GM21619 (cell line): ENCODE measurements at regions not wholly inside any gene's neighbourhood (a gene's known extent, or its start where the extent isn't known, plus 50 kb on each side); places are given as distances from the start of the nearest gene placed in this dataset.
A peak's percentile ranks its signal among the peaks of the same experiment; 100 is the strongest.
"Not testable (repeated sequence)": the region's sequence is repeated elsewhere in the genome, so short reads cannot be mapped to it uniquely, and the experiment has no call there.

ENCODE experiments used
- ATAC-seq: cut with Tn5 transposase; IDR thresholded peaks from one replicate; pipeline ENCODE4 v1.9.1; 2021; ENCODE audit not compliant: unreplicated experiment

GRCh38 chr6:80528115-80528514, 421.6 kb downstream of the BCKDHB start:
- ATAC-seq: no peak

- ATAC-seq: no peak
These were observed 421.1 kb downstream of the BCKDHB start for GRCh38 chr6:80527552-80528052.

GRCh38 chr6:80523531-80523997, 417.1 kb downstream of the BCKDHB start:
- no peak for ATAC-seq

- no peak for ATAC-seq
These were observed 416.5 kb downstream of the BCKDHB start for GRCh38 chr6:80523010-80523409.

GRCh38 chr6:80522576-80522975, 416.1 kb downstream of the BCKDHB start:
- ATAC-seq: no peak

GRCh38 chr6:80519811-80520594, 413.5 kb downstream of the BCKDHB start:
- ATAC-seq: no peak

GRCh38 chr6:80517525-80517924, 411.1 kb downstream of the BCKDHB start:
- no peak for ATAC-seq

GRCh38 chr6:80510521-80510920, 404.1 kb downstream of the BCKDHB start:
- ATAC-seq: not testable (repeated sequence)

GRCh38 chr6:80508885-80509630, 402.6 kb downstream of the BCKDHB start:
- no peak for ATAC-seq

- ATAC-seq: no peak
These were observed 398.4 kb downstream of the BCKDHB start for GRCh38 chr6:80504882-80505281.

- no peak for ATAC-seq
These were observed 397.2 kb downstream of the BCKDHB start for GRCh38 chr6:80503660-80504059.

- ATAC-seq: no peak
These were observed 396.4 kb downstream of the BCKDHB start for GRCh38 chr6:80502871-80503270.

GRCh38 chr6:80501636-80502035, 395.2 kb downstream of the BCKDHB start:
- ATAC-seq: no peak

- not testable (repeated sequence) for ATAC-seq
These were observed 391.4 kb downstream of the BCKDHB start for GRCh38 chr6:80497696-80498486.

GRCh38 chr6:80489911-80490635, 383.6 kb downstream of the BCKDHB start:
- no peak for ATAC-seq

GRCh38 chr6:80488190-80488589, 381.7 kb downstream of the BCKDHB start:
- ATAC-seq: peak; percentile 82

- not testable (repeated sequence) for ATAC-seq
These were observed 379.0 kb downstream of the BCKDHB start for GRCh38 chr6:80485494-80485893.

GRCh38 chr6:80482056-80482455, 375.6 kb downstream of the BCKDHB start:
- no peak for ATAC-seq

GRCh38 chr6:80480421-80481157, 374.1 kb downstream of the BCKDHB start:
- no peak for ATAC-seq

- no peak for ATAC-seq
These were observed 371.6 kb downstream of the BCKDHB start for GRCh38 chr6:80478030-80478429.
